ENCODE measurements at regions not wholly inside any gene's neighbourhood (a gene's known extent, or its start where the extent isn't known, plus 50 kb on each side); places are given as distances from the start of the nearest gene placed in this dataset.
"Not testable (repeated sequence)": the region's sequence is repeated elsewhere in the genome, so short reads cannot be mapped to it uniquely, and the experiment has no call there.

DNA sequence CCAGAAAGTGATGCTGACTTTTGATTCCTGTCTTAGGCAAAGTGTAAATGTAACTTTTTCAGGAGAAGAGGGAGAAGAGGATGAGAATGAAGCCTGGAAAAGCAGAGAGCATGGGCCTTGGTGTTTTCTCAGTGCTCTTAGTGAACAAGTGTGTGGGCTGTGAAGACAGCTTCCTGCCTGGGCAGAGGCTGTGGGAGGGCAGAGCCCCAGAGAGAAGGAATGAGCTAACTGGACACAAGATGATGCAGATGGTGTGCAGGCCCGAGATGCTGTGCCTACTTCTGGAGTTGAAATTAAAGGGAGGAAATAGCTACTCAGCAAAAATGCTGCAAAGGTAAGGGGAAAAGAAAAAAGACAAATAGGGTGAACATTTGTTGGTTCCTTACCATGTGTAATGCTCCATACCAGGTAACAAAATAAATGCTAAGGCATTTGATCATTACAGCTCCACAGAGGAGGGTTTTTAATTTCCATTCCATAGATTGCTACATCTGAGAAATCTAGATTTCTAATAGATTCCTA is 87.0 kb upstream of the CEP162 start:
- Histone ChIP-seq H3K27ac (no peak overlapping the region), H3K4me3 (no peak overlapping the region), H3K36me3 (no peaks in the 10 kb centered on the region), H3K9me3 (no peaks in the 10 kb centered on the region), H3K27me3 (no peaks in the 10 kb centered on the region), H3K4me1 (no peaks in the 10 kb centered on the region)
- no peak for DNase-seq (ENCODE audit: extremely low spot score in 2 of 2)
- intact Hi-C loops (cut with DNase I), result no loop called here
- TF ChIP-seq, protein P1, sequence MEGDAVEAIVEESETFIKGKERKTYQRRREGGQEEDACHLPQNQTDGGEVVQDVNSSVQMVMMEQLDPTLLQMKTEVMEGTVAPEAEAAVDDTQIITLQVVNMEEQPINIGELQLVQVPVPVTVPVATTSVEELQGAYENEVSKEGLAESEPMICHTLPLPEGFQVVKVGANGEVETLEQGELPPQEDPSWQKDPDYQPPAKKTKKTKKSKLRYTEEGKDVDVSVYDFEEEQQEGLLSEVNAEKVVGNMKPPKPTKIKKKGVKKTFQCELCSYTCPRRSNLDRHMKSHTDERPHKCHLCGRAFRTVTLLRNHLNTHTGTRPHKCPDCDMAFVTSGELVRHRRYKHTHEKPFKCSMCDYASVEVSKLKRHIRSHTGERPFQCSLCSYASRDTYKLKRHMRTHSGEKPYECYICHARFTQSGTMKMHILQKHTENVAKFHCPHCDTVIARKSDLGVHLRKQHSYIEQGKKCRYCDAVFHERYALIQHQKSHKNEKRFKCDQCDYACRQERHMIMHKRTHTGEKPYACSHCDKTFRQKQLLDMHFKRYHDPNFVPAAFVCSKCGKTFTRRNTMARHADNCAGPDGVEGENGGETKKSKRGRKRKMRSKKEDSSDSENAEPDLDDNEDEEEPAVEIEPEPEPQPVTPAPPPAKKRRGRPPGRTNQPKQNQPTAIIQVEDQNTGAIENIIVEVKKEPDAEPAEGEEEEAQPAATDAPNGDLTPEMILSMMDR (IDR thresholded peaks at IDR 0.05), result no peak
- TF ChIP-seq POLR2A (IDR thresholded peaks at IDR 0.05), result no peak

DNA sequence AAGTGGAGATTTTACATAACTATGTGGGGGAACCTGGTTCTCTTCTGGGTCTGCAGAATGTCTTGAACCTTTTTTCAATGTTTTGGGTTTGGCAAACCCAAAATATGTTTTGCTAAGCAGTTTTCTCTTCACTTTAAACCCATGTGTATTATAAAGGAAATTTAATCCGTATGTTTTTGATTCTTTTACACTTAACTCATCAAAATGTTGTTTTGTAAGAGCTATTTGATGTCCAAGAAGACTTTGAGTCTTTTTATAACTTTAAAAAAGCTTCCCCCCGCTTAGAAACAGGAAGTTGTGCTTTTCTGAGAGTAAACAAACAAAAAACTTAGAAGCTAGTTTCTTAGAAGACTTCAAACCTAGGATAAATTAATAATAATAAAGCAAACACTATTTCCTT is 81.9 kb upstream of the CEP162 start:
- H3K4me3 ChIP-seq, result no peak overlapping the region
- DNase-seq (ENCODE audit: extremely low spot score in 2 of 2), result no peak
- no peak overlapping the region for H3K27ac ChIP-seq
- H3K9me3 ChIP-seq, result no peaks in the 10 kb centered on the region
- no peaks in the 10 kb centered on the region for H3K27me3 ChIP-seq
- TF ChIP-seq POLR2AphosphoS5 (IDR thresholded peaks at IDR 0.05; ENCODE audit: insufficient read depth in 1 of 2, low read depth in 1 of 2) (no peak), POLR2A (IDR thresholded peaks at IDR 0.05) (no peak)
- TF ChIP-seq, protein P1 (IDR thresholded peaks at IDR 0.05), result no peak
- intact Hi-C loops (cut with DNase I), result no loop called here
- H3K4me1 ChIP-seq, result no peaks in the 10 kb centered on the region
- no peaks in the 10 kb centered on the region for H3K36me3 ChIP-seq

DNA sequence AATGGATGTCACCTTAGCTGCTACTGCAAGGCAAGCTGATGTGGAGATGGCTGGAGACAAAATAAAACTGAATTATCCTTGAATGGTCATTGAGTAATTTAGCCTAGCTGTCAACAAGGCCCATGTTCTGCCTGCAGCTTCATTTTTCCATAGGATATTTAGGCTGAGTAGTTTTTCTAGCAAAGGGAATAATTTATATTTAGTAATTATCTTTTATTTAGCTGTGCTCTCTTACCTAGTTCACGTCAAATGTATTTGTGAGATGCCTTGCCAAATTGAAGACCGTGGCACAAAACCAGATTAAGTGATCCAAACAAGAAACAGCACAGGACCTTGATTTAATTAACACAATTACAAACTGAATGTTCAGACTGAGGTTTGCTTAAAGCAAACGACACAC is 77.4 kb upstream of the CEP162 start:
- TF ChIP-seq POLR2A (IDR thresholded peaks at IDR 0.05), result no peak
- TF ChIP-seq POLR2AphosphoS5 (IDR thresholded peaks at IDR 0.05; ENCODE audit: insufficient read depth in 1 of 2, low read depth in 1 of 2), result no peak
- TF ChIP-seq, protein P1 (IDR thresholded peaks at IDR 0.05), result no peak
- H3K36me3 ChIP-seq, result no peaks in the 10 kb centered on the region
- DNase-seq (ENCODE audit: extremely low spot score in 2 of 2), result no peak
- no peak overlapping the region for H3K4me3 ChIP-seq
- no peaks in the 10 kb centered on the region for H3K27me3 ChIP-seq
- H3K4me1 ChIP-seq, result no peaks in the 10 kb centered on the region
- H3K9me3 ChIP-seq, result no peaks in the 10 kb centered on the region
- no peak overlapping the region for H3K27ac ChIP-seq
- intact Hi-C loops (cut with DNase I), result no loop called here

DNA sequence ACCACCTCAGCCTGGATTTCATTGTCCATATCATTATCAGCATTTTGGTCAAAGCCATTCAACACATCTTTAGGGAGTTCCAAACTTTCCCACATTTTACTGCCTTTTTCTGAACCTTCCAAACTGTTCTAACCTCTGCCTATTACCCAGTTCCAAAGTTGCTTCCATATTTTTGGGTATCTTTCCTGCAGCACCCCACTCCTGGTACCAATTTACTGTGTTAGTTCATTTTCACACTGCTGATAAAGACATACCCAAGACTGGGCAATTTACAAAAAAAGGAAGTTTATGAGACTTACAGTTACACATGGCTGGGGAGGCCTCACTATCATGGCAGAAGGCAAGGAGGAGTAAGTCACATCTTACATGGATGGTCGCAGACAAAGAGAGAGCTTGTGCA is 63.6 kb upstream of the CEP162 start:
- intact Hi-C loops (cut with DNase I); H3K4me3 ChIP-seq; H3K27me3 ChIP-seq; H3K27ac ChIP-seq; DNase-seq (ENCODE audit: extremely low spot score in 2 of 2); H3K9me3 ChIP-seq; H3K4me1 ChIP-seq; H3K36me3 ChIP-seq: not testable (repeated sequence)

DNA sequence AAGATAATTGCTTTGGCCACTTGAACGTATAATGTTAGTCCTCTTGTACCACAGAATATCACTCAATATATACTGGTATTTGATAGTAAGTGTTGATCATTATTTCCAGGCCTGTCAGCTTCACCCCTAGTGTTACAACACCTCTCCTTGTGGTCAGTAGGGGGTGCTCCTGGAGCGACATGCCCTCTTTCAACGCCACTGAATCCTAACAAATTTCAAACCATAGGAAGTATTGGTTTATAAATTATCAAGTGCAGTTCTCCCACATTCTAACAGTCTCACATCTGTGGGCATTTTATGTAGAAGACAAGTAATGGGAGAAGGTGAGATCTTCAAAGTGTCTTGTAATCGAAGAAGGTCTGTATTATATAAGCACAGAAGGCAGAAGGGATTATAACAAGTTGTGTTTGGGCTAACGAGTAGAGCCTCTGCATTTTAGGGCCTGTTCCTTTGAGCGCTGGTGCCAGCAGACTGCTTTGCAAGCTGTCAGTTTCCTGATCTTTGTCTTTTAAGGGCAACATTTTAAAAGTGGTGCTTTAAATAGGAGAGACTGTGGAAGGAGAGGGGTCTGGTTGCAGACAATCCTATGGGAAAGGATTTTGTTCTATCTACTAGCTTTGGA is 57.1 kb upstream of the CEP162 start:
- Histone ChIP-seq H3K4me1 (no peaks in the 10 kb centered on the region), H3K27ac (no peak overlapping the region), H3K27me3 (no peaks in the 10 kb centered on the region), H3K4me3 (no peak overlapping the region), H3K36me3 (no peaks in the 10 kb centered on the region), H3K9me3 (no peaks in the 10 kb centered on the region)
- DNase-seq (ENCODE audit: extremely low spot score in 2 of 2), result no peak
- intact Hi-C loops (cut with DNase I), result no loop called here
- TF ChIP-seq POLR2AphosphoS5 (IDR thresholded peaks at IDR 0.05; ENCODE audit: insufficient read depth in 1 of 2, low read depth in 1 of 2), result no peak

DNA sequence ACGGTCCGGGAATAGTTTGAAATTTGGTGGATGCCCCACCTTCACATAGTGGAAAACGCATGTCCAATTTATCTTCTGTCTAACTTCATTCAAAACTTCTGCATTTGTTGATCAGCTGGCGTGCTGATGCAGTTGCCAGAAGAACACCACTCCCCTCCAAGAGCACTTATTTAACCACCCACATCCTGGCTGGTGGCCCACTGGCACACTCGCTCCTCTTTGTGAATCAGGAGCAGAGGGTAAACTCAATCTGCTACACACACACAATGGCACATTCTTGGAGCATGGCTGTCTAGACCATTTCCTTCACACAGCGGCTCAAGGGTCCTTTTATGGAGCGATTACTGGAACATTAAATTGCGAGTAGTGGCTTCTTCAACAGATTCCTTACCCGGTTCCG is 55.1 kb upstream of the CEP162 start:
- Histone ChIP-seq H3K9me3 (no peaks in the 10 kb centered on the region), H3K36me3 (no peaks in the 10 kb centered on the region), H3K4me3 (no peak overlapping the region), H3K27me3 (no peaks in the 10 kb centered on the region), H3K27ac (no peak overlapping the region), H3K4me1 (no peaks in the 10 kb centered on the region)
- intact Hi-C loops (cut with DNase I), result no loop called here
- no peak for DNase-seq (ENCODE audit: extremely low spot score in 2 of 2)
- no peak for TF ChIP-seq POLR2AphosphoS5 (IDR thresholded peaks at IDR 0.05; ENCODE audit: insufficient read depth in 1 of 2, low read depth in 1 of 2)
- TF ChIP-seq, protein P1 (IDR thresholded peaks at IDR 0.05), result no peak
- TF ChIP-seq POLR2A (IDR thresholded peaks at IDR 0.05), result no peak
